HG03571 (cell line): ENCODE measurements at regions not wholly inside any gene's neighbourhood (a gene's known extent, or its start where the extent isn't known, plus 50 kb on each side); places are given as distances from the start of the nearest gene placed in this dataset.
"Not testable (repeated sequence)": the region's sequence is repeated elsewhere in the genome, so short reads cannot be mapped to it uniquely, and the experiment has no call there.

Experiments used
- ATAC-seq: cut with Tn5 transposase; IDR thresholded peaks from one replicate; pipeline ENCODE4 v1.9.1; 2021; ENCODE audit not compliant: unreplicated experiment

GRCh38 chr13:65330287-65330686 lies 1899.8 kb downstream of the PCDH9 start:
- no peak for ATAC-seq

DNA sequence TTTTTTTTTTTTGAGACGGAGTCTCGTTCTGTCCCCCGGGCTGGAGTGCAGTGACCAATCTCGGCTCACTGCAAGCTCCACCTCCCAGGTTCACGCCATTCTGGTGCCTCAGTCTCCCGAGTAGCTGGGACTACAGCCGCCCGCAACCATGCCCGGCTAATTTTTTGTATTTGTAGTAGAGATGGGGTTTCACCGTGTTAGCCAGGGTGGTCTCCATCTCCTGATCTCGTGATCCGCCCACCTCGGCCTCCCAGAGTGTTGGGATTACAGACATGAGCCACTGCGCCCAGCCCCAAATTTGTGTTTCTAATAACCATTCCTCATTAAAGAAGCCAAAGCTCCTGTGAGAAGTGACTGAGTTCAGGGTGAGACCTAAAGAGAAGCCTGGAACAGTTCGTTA lies 1906.9 kb downstream of the PCDH9 start:
- not testable (repeated sequence) for ATAC-seq

DNA sequence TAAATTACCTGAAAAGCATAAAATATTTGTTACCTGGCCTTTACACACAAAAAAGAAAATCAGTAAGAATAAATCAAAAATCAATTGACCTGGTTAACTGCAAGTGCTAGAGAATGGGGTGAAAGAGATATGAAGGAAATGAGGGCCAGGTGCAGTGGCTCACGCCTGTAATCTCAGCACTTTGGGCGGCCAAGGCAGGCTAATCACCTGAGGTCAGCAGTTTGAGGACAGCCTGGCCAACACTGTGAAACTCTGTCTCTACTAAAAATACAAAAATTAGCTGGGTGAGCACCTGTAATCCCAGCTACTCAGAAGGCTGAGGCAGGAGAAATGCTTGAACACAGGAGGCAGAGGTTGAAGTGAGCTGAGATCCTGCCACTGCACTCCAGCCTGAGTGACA lies 1908.7 kb downstream of the PCDH9 start:
- not testable (repeated sequence) for ATAC-seq

DNA sequence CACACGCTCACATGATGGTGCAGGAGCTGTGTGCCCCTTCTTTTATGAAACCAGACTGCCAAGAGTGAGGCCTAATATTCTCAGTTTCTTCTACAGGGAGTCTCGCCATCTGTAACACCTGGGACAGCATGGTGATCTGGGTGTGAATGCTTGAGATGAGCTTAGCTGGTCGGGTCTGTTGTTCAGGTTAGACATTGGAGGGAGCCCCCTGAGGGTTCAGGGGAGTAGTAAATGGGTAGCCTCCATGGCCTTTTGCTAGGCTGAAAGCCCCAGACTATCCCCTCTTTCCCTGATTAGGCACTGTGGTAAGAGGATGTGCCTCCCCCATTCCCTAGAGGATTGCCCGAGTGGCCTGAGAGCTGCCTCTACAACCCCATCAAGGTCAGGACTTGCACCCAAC lies 1916.1 kb downstream of the PCDH9 start:
- no peak for ATAC-seq

DNA sequence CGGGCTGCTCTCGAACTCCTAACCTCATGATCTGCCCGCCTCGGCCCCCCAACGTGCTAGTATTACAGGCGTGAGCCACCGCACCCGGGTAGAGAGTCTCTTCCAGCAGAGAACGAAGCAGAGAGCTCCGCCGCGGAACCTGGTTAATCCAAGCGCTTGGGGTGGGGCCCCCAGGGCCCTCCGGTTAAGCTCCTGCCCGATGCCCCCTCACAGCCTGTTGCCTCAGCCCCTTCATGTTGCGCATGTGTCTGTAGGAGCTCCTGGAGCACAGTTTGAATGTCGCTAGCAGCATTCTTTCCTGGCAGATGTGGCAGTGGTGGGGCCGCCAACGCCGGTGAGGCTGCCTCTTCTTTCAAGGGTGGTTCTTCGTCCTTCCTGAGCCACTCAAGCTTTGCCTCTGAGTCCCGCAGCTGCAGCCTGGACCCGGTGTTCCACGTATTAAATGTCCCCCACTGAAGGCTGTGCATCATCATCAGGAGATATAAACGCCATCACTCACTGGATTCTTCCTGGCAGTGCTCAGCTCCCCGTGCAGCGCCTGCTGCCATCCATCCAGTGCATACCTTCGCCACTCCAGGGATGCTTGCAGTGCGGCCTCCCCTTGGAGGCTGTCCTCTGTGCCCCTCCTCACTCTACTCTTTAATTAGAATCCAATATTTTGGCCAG lies 1919.3 kb downstream of the PCDH9 start:
- no peak for ATAC-seq

DNA sequence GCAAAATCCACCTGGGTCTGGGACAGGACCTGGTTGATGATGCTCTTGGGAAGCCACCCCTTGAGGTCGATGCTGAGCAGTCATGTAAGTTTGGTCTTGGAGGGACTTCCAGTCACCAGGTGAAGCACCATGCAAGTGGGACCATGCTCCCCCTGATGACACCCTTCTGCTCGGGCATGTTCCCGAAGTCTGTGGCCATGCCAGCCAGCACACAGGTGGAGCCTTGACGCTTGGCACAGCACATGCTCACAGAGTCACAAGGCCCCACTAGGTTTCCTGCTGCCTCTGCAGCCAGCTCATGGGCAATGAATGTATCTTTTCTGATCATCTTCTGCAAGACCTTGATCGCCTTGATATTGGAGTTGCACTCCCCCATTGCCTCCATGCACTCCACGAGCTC lies 1920.2 kb downstream of the PCDH9 start:
- no peak for ATAC-seq

- not testable (repeated sequence) for ATAC-seq
Measured at GRCh38 chr13:65308729-65309128, 1921.4 kb downstream of the PCDH9 start.

DNA sequence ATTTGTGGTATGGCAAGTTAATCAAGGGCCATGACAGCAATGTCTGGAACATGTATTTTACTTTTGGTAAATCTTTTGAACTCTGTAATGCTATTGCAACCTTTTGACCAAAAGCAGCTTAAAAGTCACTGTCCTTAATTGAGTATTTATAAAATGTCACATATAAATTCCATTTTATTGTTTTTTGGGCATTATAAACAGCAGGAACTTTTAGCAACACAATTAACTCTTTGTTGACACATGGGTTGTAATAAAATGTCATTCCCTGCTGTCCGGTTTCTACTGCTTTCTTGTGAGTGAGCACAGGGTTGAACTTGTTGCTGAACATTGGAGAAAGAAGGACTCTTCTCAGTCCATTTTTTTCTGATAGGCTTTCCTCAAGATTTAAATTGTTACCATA lies 1923.1 kb downstream of the PCDH9 start:
- no peak for ATAC-seq

GRCh38 chr13:65302691-65303090 lies 1927.4 kb downstream of the PCDH9 start:
- ATAC-seq: no peak

GRCh38 chr13:65301506-65301905 lies 1928.6 kb downstream of the PCDH9 start:
- ATAC-seq: no peak

- no peak for ATAC-seq
Measured at GRCh38 chr13:65300220-65300619, 1929.9 kb downstream of the PCDH9 start.

- no peak for ATAC-seq
Measured at GRCh38 chr13:65293530-65294198, 1936.5 kb downstream of the PCDH9 start.

DNA sequence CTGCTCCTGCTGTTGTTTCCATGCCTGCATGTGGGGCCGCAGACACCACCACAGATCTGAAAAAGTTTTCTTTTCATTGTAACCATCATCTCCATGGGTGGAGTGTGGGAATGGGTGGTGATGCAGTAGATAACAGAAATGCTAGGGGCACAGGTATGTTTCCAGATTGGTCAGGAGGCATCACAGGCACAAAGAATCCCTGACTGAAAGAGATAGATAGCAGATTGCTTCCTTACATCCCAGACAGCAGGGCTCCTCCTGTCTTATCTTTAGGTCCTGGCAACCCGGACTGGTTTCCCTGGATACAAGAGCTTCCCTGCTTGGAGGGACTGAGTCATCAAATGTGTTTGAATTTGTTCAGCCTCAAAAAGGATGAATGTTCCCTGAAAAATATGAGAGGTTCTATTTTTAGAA lies 1937.6 kb downstream of the PCDH9 start:
- ATAC-seq: no peak

- no peak for ATAC-seq
Measured at GRCh38 chr13:65287405-65287804, 1942.7 kb downstream of the PCDH9 start.

- no peak for ATAC-seq
Measured at GRCh38 chr13:65275838-65276630, 1954.1 kb downstream of the PCDH9 start.

- ATAC-seq: no peak
Measured at GRCh38 chr13:65275108-65275507, 1955.0 kb downstream of the PCDH9 start.

- ATAC-seq: not testable (repeated sequence)
Measured at GRCh38 chr13:65273811-65274420, 1956.2 kb downstream of the PCDH9 start.

DNA sequence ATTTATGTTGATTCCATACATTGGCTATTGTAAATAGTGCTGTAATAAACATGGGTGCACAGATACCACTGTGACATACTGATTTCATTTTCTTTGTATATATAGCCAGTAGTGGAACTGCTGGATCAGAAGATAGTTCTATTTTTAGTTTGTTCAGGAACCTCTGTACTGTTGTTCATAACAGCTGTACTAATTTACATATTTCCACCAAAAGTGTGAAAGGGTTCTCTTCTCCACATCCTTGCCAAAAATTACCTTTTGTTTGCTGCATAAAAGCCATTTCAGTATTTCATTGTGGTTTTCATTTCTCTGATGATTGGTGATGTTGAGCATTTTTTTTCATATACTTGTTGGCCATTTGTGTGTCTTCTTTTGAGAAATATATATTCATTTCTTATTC lies 1962.1 kb downstream of the PCDH9 start:
- no peak for ATAC-seq

- ATAC-seq: no peak
Measured at GRCh38 chr13:65265988-65266387, 1964.1 kb downstream of the PCDH9 start.

DNA sequence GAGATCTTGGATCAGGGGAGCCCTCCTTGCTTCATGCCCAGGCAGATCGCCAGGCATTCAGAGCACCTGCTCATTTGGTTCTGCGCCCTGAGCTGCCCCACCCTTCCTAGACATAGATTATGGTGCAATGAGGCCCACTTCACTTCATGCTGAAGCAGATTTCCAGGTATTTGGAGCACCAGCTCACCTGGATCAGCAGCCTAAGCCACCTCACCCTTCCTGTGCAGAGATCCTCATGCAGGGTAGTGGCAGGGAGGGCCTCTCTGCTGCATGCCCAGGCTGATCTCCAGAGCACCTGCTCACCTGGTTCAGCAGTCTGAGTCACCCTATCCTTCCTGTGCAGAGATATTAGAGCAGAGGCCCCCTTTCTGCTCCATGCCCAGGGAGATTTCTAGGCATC lies 1966.1 kb downstream of the PCDH9 start:
- no peak for ATAC-seq
